H1 (cell line): ENCODE measurements at regions not wholly inside any gene's neighbourhood (a gene's known extent, or its start where the extent isn't known, plus 50 kb on each side); places are given as distances from the start of the nearest gene placed in this dataset.

Experiments used
- CTCF ChIA-PET: fragments of 300-600 bp; sonication (Branson Sonifier 250); formaldehyde crosslinking; loops from one replicate; lab custom pipeline; 2021; ENCODE audit not compliant: partially characterized antibody; lab: Charles Lee
- POLR2A ChIA-PET: fragments of 300-600 bp; sonication (Branson Sonifier 250); formaldehyde crosslinking; loops from one replicate; lab custom pipeline; 2021; ENCODE audit warnings: inconsistent platforms; ENCODE audit not compliant: partially characterized antibody; lab: Charles Lee
- DNase-seq, 2 experiments: peaks; one replicate each; pipeline versions ENCODE4 v3.0.0 to v3.0.0-alpha.2; 2010 to 2022; ENCODE audit warnings: low spot score in 2 of 2, low read depth in 1 of 2, mixed read lengths in 1 of 2
- FAIRE-seq: peaks from 2 replicates; lab custom pipeline; 2011; peaks lifted over from hg19 to GRCh38; lab: Jason Lieb, UNC
- H2AFZ ChIP-seq: 2 replicates; pipeline ENCODE4 v1.8.1; 2012; ENCODE audit warnings: low read length, inconsistent platforms
- H2AK5ac ChIP-seq: 2 replicates; pipeline ENCODE4 v1.6.1; 2013; ENCODE audit warnings: low read depth, low read length
- H2BK120ac ChIP-seq: replicated peaks from 2 replicates; pipeline ENCODE3; 2013; ENCODE audit warnings: low read depth, low read length, inconsistent platforms
- H2BK12ac ChIP-seq: 2 replicates; pipeline ENCODE4 v1.6.1; 2013; ENCODE audit warnings: low read depth, low read length
- H2BK15ac ChIP-seq: 2 replicates; pipeline ENCODE4 v1.6.1; 2013; ENCODE audit warnings: low read length
- H2BK20ac ChIP-seq: 2 replicates; pipeline ENCODE4 v1.6.1; 2013; ENCODE audit warnings: low read length
- H2BK5ac ChIP-seq: 2 replicates; pipeline ENCODE4 v1.6.1; 2013; ENCODE audit warnings: low read depth, low read length
- H3K14ac ChIP-seq: 2 replicates; pipeline ENCODE4 v1.6.1; 2013; ENCODE audit warnings: inconsistent platforms; ENCODE audit not compliant: insufficient read length
- H3K18ac ChIP-seq: 2 replicates; pipeline ENCODE4 v1.6.1; 2013; ENCODE audit warnings: low read length; ENCODE audit errors: extremely low read depth
- H3K23ac ChIP-seq: 2 replicates; pipeline ENCODE4 v1.6.1; 2013; ENCODE audit warnings: inconsistent platforms; ENCODE audit not compliant: insufficient read length
- H3K23me2 ChIP-seq: 2 replicates; pipeline ENCODE4 v1.6.1; 2013; ENCODE audit warnings: low read depth, low read length
- H3K27ac ChIP-seq: 2 replicates; pipeline ENCODE4 v1.6.1; 2011; ENCODE audit warnings: low read depth, low read length, inconsistent platforms
- H3K27me3 ChIP-seq, 4 experiments: replicated peaks in 1 of 4; 1 replicate in 1 of 4; 2 replicates in 3 of 4; pipeline versions ENCODE4 v1.6.1 to v1.8.1; 2011 to 2013; ENCODE audit warnings: low read length in 3 of 4, mild to moderate bottlenecking in 3 of 4, inconsistent platforms in 2 of 4, mixed read lengths in 2 of 4, moderate library complexity in 1 of 4; ENCODE audit not compliant: control insufficient read depth in 3 of 4, insufficient read depth in 3 of 4; ENCODE audit errors: extremely low read depth in 1 of 4
- H3K36me3 ChIP-seq, 4 experiments: 2 replicates each; pipeline versions ENCODE4 v1.6.1 to v1.8.1; 2011 to 2013; ENCODE audit warnings: mild to moderate bottlenecking in 4 of 4, low read length in 3 of 4, moderate library complexity in 2 of 4, control low read depth in 1 of 4, inconsistent platforms in 1 of 4; ENCODE audit not compliant: insufficient read depth in 4 of 4, control insufficient read depth in 2 of 4
- H3K4ac ChIP-seq: replicated peaks from 2 replicates; pipeline ENCODE3; 2013; ENCODE audit warnings: low read length, low read depth, mixed read lengths, inconsistent platforms; ENCODE audit not compliant: insufficient read length
- H3K4me1 ChIP-seq, 4 experiments: replicated peaks in 1 of 4; 1 replicate in 1 of 4; 2 replicates in 3 of 4; pipeline versions ENCODE4 v1.6.1 to v1.8.1; 2011 to 2013; ENCODE audit warnings: low read length in 3 of 4, inconsistent platforms in 2 of 4, mixed read lengths in 1 of 4; ENCODE audit not compliant: insufficient read depth in 4 of 4, control insufficient read depth in 3 of 4
- H3K4me2 ChIP-seq, 2 experiments: 2 replicates each; pipeline versions ENCODE4 v1.6.1 to v1.8.1; 2011 to 2013; ENCODE audit warnings: low read depth in 2 of 2, low read length in 2 of 2, control low read depth in 1 of 2, inconsistent platforms in 1 of 2, mild to moderate bottlenecking in 1 of 2; ENCODE audit not compliant: insufficient read depth in 1 of 2
- H3K4me3 ChIP-seq, 4 experiments: fragments of 200-600, 300-600 bp in 1 of 4; sonication (generic), shearing (Covaris generic), sonication (Bioruptor Twin) in 1 of 4; 2 replicates each; pipeline versions ENCODE4 v1.5.1 to v1.8.1; 2011 to 2016; ENCODE audit warnings: low read length in 4 of 4, low read depth in 3 of 4, control low read depth in 2 of 4, inconsistent platforms in 2 of 4, mild to moderate bottlenecking in 2 of 4, mixed read lengths in 1 of 4, moderate library complexity in 1 of 4; ENCODE audit not compliant: insufficient read depth in 2 of 4; ENCODE audit errors: extremely low read depth in 1 of 4
- H3K56ac ChIP-seq: replicated peaks from 2 replicates; pipeline ENCODE3; 2013; ENCODE audit warnings: low read depth, mild to moderate bottlenecking, mixed read lengths, low read length, inconsistent platforms; ENCODE audit not compliant: insufficient read length
- H3K79me1 ChIP-seq: 2 replicates; pipeline ENCODE4 v1.6.1; 2013; ENCODE audit warnings: low read depth, low read length, control low read depth
- H3K79me2 ChIP-seq, 2 experiments: 2 replicates each; pipeline versions ENCODE4 v1.6.1 to v1.8.1; 2012 to 2013; ENCODE audit warnings: low read length in 2 of 2, mild to moderate bottlenecking in 2 of 2, inconsistent platforms in 1 of 2; ENCODE audit not compliant: insufficient read depth in 2 of 2, control insufficient read depth in 1 of 2
- H3K9ac ChIP-seq, 4 experiments: replicated peaks in 1 of 4; 1 replicate in 1 of 4; 2 replicates in 3 of 4; pipeline versions ENCODE4 v1.6.1 to v1.8.1; 2011 to 2013; ENCODE audit warnings: low read depth in 3 of 4, low read length in 3 of 4, control low read depth in 2 of 4, mild to moderate bottlenecking in 2 of 4, moderate library complexity in 2 of 4, inconsistent platforms in 1 of 4; ENCODE audit errors: extremely low read depth in 1 of 4
- H3K9me3 ChIP-seq, 2 experiments: 2 replicates each; pipeline versions ENCODE4 v1.6.1 to v1.8.1; 2012 to 2013; ENCODE audit warnings: mild to moderate bottlenecking in 2 of 2, moderate library complexity in 2 of 2, control low read depth in 1 of 2, inconsistent platforms in 1 of 2, low read depth in 1 of 2, low read length in 1 of 2, mixed read lengths in 1 of 2; ENCODE audit not compliant: insufficient read depth in 2 of 2
- H4K20me1 ChIP-seq, 2 experiments: replicated peaks in 1 of 2; 2 replicates each; pipeline versions ENCODE3 to v1.8.1; 2011 to 2013; ENCODE audit warnings: inconsistent platforms in 2 of 2, low read length in 2 of 2, mild to moderate bottlenecking in 1 of 2; ENCODE audit not compliant: insufficient read depth in 2 of 2, control insufficient read depth in 1 of 2
- H4K5ac ChIP-seq: 2 replicates; pipeline ENCODE4 v1.6.1; 2013; ENCODE audit warnings: low read length, low read depth, mixed read lengths, inconsistent platforms; ENCODE audit not compliant: insufficient read length
- H4K8ac ChIP-seq: 2 replicates; pipeline ENCODE4 v1.8.0; 2013; ENCODE audit warnings: mild to moderate bottlenecking, moderate library complexity, low read length, inconsistent platforms; ENCODE audit not compliant: insufficient read depth; ENCODE audit errors: extremely low read depth
- H4K91ac ChIP-seq: replicated peaks from 2 replicates; pipeline ENCODE3; 2013; ENCODE audit warnings: low read length, mixed read lengths, inconsistent platforms; ENCODE audit not compliant: insufficient read length
- BRCA1 ChIP-seq: IDR thresholded peaks from 2 replicates; pipeline ENCODE4 v1.6.1; 2012; ENCODE audit warnings: low read depth, low read length, improper control_type of control experiment
- EGR1 ChIP-seq: IDR thresholded peaks from 2 replicates; pipeline ENCODE4 v1.6.1; 2011; ENCODE audit warnings: low read depth, low read length, borderline replicate concordance
- RAD21 ChIP-seq, 2 experiments: IDR thresholded peaks in 1 of 2; conservative IDR thresholded peaks in 1 of 2; 2 replicates each; pipeline ENCODE4 v1.6.1; 2011; ENCODE audit warnings: low read depth in 2 of 2, low read length in 2 of 2, improper control_type of control experiment in 1 of 2, inconsistent platforms in 1 of 2, mild to moderate bottlenecking in 1 of 2, moderate library complexity in 1 of 2
- SUZ12 ChIP-seq: fragments of 200-600 bp; sonication (generic); IDR thresholded peaks from 2 replicates; pipeline ENCODE4 v1.6.1; 2012; ENCODE audit warnings: mild to moderate bottlenecking, inconsistent platforms, low read length, moderate library complexity, mixed read lengths
- TAF1 ChIP-seq: IDR thresholded peaks from 2 replicates; pipeline ENCODE4 v1.6.1; 2011; ENCODE audit warnings: mild to moderate bottlenecking, low read depth, low read length
- YY1 ChIP-seq: IDR thresholded peaks from 2 replicates; pipeline ENCODE4 v1.6.1; 2011; ENCODE audit warnings: low read depth, mild to moderate bottlenecking, low read length
- whole genome bisulfite sequencing, 2 experiments: shearing (Covaris generic) in 1 of 2; methylation state at CpG; one replicate each; pipeline versions ENCODE4 v1.1.6 to v1.1.7; 2013 to 2015; ENCODE audit warnings: low lambda C conversion rate in 2 of 2, mixed read lengths in 2 of 2, inconsistent platforms in 1 of 2, low coverage in 1 of 2, missing lambda C conversion rate in 1 of 2; ENCODE audit not compliant: insufficient replicate concordance in 2 of 2, insufficient coverage in 1 of 2, insufficient read length in 1 of 2; ENCODE audit errors: extremely low coverage in 1 of 2, missing lambda C conversion rate in 1 of 2; 5-methylcytosine and 5-hydroxymethylcytosine counted together
- TF ChIP-seq, protein P1 (sequence below): IDR thresholded peaks from 2 replicates; pipeline ENCODE4 v1.6.1; 2012; ENCODE audit warnings: inconsistent platforms

DNA sequence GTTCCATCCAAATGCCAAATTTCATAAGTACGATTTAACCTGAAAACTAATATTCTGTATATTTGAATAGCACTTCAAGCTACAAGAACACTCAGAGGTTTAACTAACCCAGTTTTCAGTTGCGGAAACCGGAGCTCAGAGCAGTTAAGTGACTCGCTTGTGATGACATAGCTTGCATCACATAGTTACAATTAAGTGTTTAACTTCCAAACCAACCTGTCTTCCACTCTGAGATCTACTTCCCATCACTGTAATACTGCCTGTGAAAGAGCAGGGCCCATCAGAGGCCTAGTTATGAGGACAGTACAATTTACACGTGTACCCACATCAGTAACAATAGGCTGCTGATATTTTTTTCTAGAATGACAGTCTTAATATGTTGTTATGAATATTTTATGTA, 120.3 kb downstream of the MAD2L1 start:
- Histone ChIP-seq H2BK20ac (no peak overlapping the region; the same call in 1 of the 2 replicates), H4K20me1 (no peaks in the 10 kb centered on the region), H3K27me3 (no peaks in the 10 kb centered on the region), H2AK5ac (no peak overlapping the region), H4K5ac (no peak overlapping the region), H4K8ac (no peak overlapping the region), H2BK15ac (no peak overlapping the region), H3K36me3 (no peaks in the 10 kb centered on the region), H3K27ac (no peak overlapping the region), H3K4me1 (no peaks in the 10 kb centered on the region), H3K79me2 (no peaks in the 10 kb centered on the region), H3K4me2 (no peak overlapping the region), H3K9ac (no peak overlapping the region), H3K79me1 (no peaks in the 10 kb centered on the region), H3K18ac (no peak overlapping the region), H2BK5ac (no peak overlapping the region), H2BK120ac (no peak overlapping the region), H3K23ac (no peak overlapping the region), H4K91ac (no peak overlapping the region), H2BK12ac (no peak overlapping the region), H3K14ac (no peak overlapping the region), H2AFZ (no peak overlapping the region), H3K9me3 (no peaks in the 10 kb centered on the region), H3K56ac (no peak overlapping the region), H3K23me2 (no peaks in the 10 kb centered on the region; the same call in 1 of the 2 replicates), H3K4me3 (no peak overlapping the region), H3K4ac (no peak overlapping the region)
- FAIRE-seq: no peak
- CTCF ChIA-PET: no interaction called here
- 74% methylated on average over 5 of the region's 5 CpGs; no CpG with 5 or more reads in 1 of the 2 experiments for WGBS, 2 experiments
- POLR2A ChIA-PET: interaction anchor here (0.8 kb wide), 1 partner anchor 11 kb away, joined by 3 read pairs; no protein-coding TSS in a partner anchor
- TF ChIP-seq, protein P1, sequence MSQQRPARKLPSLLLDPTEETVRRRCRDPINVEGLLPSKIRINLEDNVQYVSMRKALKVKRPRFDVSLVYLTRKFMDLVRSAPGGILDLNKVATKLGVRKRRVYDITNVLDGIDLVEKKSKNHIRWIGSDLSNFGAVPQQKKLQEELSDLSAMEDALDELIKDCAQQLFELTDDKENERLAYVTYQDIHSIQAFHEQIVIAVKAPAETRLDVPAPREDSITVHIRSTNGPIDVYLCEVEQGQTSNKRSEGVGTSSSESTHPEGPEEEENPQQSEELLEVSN: no peak
- TF ChIP-seq RAD21 (IDR thresholded peaks at IDR 0.05 in 1 of 2, conservative IDR thresholded peaks at IDR 0.05 in 1 of 2; ENCODE audit: low read depth in 2 of 2, low read length in 2 of 2): no peak
- TF ChIP-seq YY1: no peak
- no peak for TF ChIP-seq BRCA1
- TF ChIP-seq EGR1: no peak
- no peak for TF ChIP-seq TAF1
- TF ChIP-seq SUZ12: no peak
- no peak for DNase-seq
